SHP77 treated with DMSO at 0.1 percent for 48 hours (cell line): ENCODE measurements at regions not wholly inside any gene's neighbourhood (a gene's known extent, or its start where the extent isn't known, plus 50 kb on each side); places are given as distances from the start of the nearest gene placed in this dataset.

Experiments used
- DNase-seq: peaks from one replicate; lab custom pipeline; 2025; lab: John Stamatoyannopoulos, UW

GRCh38 chr21:32216293-32216692 lies 62.6 kb downstream of the MIS18A start:
- no peak for DNase-seq

- no peak for DNase-seq
Observed at GRCh38 chr21:32215306-32215685, 63.6 kb downstream of the MIS18A start.

GRCh38 chr21:32214654-32215305 lies 64.1 kb downstream of the MIS18A start:
- DNase-seq = no peak

- DNase-seq = no peak
Observed at GRCh38 chr21:32212116-32212515, 66.7 kb downstream of the MIS18A start.

- no peak for DNase-seq
Observed at GRCh38 chr21:32211306-32211705, 67.5 kb downstream of the MIS18A start.

GRCh38 chr21:32209580-32209979 lies 69.3 kb downstream of the MIS18A start:
- DNase-seq = no peak

GRCh38 chr21:32207406-32207716 lies 71.5 kb downstream of the MIS18A start:
- peak; percentile 20 for DNase-seq

- no peak for DNase-seq
Observed at GRCh38 chr21:32206631-32207405, 72.0 kb downstream of the MIS18A start.

- no peak for DNase-seq
Observed at GRCh38 chr21:32203877-32204480, 74.9 kb downstream of the MIS18A start.

- DNase-seq = no peak
Observed at GRCh38 chr21:32200029-32200428, 78.8 kb downstream of the MIS18A start.

GRCh38 chr21:32198384-32198783 lies 80.5 kb downstream of the MIS18A start:
- DNase-seq = no peak

- no peak for DNase-seq
Observed at GRCh38 chr21:32197896-32198295, 81.0 kb downstream of the MIS18A start.

GRCh38 chr21:32196001-32196400 lies 82.8 kb downstream of the MIS18A start:
- no peak for DNase-seq

- DNase-seq = no peak
Observed at GRCh38 chr21:32193098-32193465, 85.8 kb downstream of the MIS18A start.

GRCh38 chr21:32192291-32193097 lies 86.4 kb downstream of the MIS18A start:
- DNase-seq = no peak

- DNase-seq = no peak
Observed at GRCh38 chr21:32190493-32191144, 88.2 kb downstream of the MIS18A start.

- no peak for DNase-seq
Observed at GRCh38 chr21:32189688-32190483, 89.0 kb downstream of the MIS18A start.

GRCh38 chr21:32186804-32187203 lies 92.0 kb downstream of the MIS18A start:
- no peak for DNase-seq

GRCh38 chr21:32185726-32186125 lies 93.1 kb downstream of the MIS18A start:
- DNase-seq = no peak

GRCh38 chr21:32185103-32185502 lies 93.7 kb downstream of the MIS18A start:
- DNase-seq = no peak

- DNase-seq = no peak
Observed at GRCh38 chr21:32184485-32184884, 94.4 kb downstream of the MIS18A start.
